GM18498 (cell line): ENCODE measurements at regions not wholly inside any gene's neighbourhood (a gene's known extent, or its start where the extent isn't known, plus 50 kb on each side); places are given as distances from the start of the nearest gene placed in this dataset.

ENCODE experiments used
- ATAC-seq: cut with Tn5 transposase; IDR thresholded peaks from one replicate; pipeline ENCODE4 v1.9.1; 2021; ENCODE audit warnings: mild to moderate bottlenecking, moderate library complexity; ENCODE audit not compliant: unreplicated experiment

GRCh38 chr1:34645109-34645688 is 109.6 kb upstream of the GJB5 start:
- ATAC-seq = no peak

GRCh38 chr1:34645919-34646318 is 108.9 kb upstream of the GJB5 start:
- no peak for ATAC-seq

GRCh38 chr1:34648501-34648900 is 106.3 kb upstream of the GJB5 start:
- no peak for ATAC-seq

- no peak for ATAC-seq
These were observed 104.8 kb upstream of the GJB5 start for GRCh38 chr1:34650090-34650489.

- no peak for ATAC-seq
These were observed 104.0 kb upstream of the GJB5 start for GRCh38 chr1:34650800-34651199.

GRCh38 chr1:34653110-34653509 is 101.7 kb upstream of the GJB5 start:
- no peak for ATAC-seq

- ATAC-seq = no peak
These were observed 99.5 kb upstream of the GJB5 start for GRCh38 chr1:34655206-34655874.

GRCh38 chr1:34655875-34656240 is 99.0 kb upstream of the GJB5 start:
- ATAC-seq = no peak

GRCh38 chr1:34656299-34656698 is 98.5 kb upstream of the GJB5 start:
- no peak for ATAC-seq

- ATAC-seq = no peak
These were observed 98.1 kb upstream of the GJB5 start for GRCh38 chr1:34656731-34657130.

GRCh38 chr1:34657266-34657665 is 97.6 kb upstream of the GJB5 start:
- no peak for ATAC-seq

GRCh38 chr1:34657849-34658248 is 97.0 kb upstream of the GJB5 start:
- ATAC-seq = no peak

GRCh38 chr1:34663031-34663430 is 91.8 kb upstream of the GJB5 start:
- ATAC-seq = no peak

GRCh38 chr1:34668063-34668462 is 86.8 kb upstream of the GJB5 start:
- ATAC-seq = no peak

- no peak for ATAC-seq
These were observed 83.9 kb upstream of the GJB5 start for GRCh38 chr1:34670982-34671381.

GRCh38 chr1:34671887-34672286 is 83.0 kb upstream of the GJB5 start:
- ATAC-seq = no peak

GRCh38 chr1:34681480-34682451 is 73.1 kb upstream of the GJB5 start:
- ATAC-seq = no peak

GRCh38 chr1:34682452-34683223 is 72.2 kb upstream of the GJB5 start:
- no peak for ATAC-seq

GRCh38 chr1:34683616-34684015 is 71.2 kb upstream of the GJB5 start:
- no peak for ATAC-seq

GRCh38 chr1:34684266-34684665 is 70.6 kb upstream of the GJB5 start:
- no peak for ATAC-seq

GRCh38 chr1:34685225-34685624 is 69.6 kb upstream of the GJB5 start:
- no peak for ATAC-seq
